H1 (cell line): ENCODE measurements at regions not wholly inside any gene's neighbourhood (a gene's known extent, or its start where the extent isn't known, plus 50 kb on each side); places are given as distances from the start of the nearest gene placed in this dataset.

Experiments used
- CTCF ChIA-PET: fragments of 300-600 bp; sonication (Branson Sonifier 250); formaldehyde crosslinking; loops from one replicate; lab custom pipeline; 2021; ENCODE audit not compliant: partially characterized antibody; lab: Charles Lee
- POLR2A ChIA-PET: fragments of 300-600 bp; sonication (Branson Sonifier 250); formaldehyde crosslinking; loops from one replicate; lab custom pipeline; 2021; ENCODE audit warnings: inconsistent platforms; ENCODE audit not compliant: partially characterized antibody; lab: Charles Lee
- DNase-seq, 2 experiments: peaks; one replicate each; pipeline versions ENCODE4 v3.0.0 to v3.0.0-alpha.2; 2010 to 2022; ENCODE audit warnings: low spot score in 2 of 2, low read depth in 1 of 2, mixed read lengths in 1 of 2
- FAIRE-seq: peaks from 2 replicates; lab custom pipeline; 2011; peaks lifted over from hg19 to GRCh38; lab: Jason Lieb, UNC
- H2AFZ ChIP-seq: 2 replicates; pipeline ENCODE4 v1.8.1; 2012; ENCODE audit warnings: low read length, inconsistent platforms
- H2AK5ac ChIP-seq: 2 replicates; pipeline ENCODE4 v1.6.1; 2013; ENCODE audit warnings: low read depth, low read length
- H2BK120ac ChIP-seq: replicated peaks from 2 replicates; pipeline ENCODE3; 2013; ENCODE audit warnings: low read depth, low read length, inconsistent platforms
- H2BK12ac ChIP-seq: 2 replicates; pipeline ENCODE4 v1.6.1; 2013; ENCODE audit warnings: low read depth, low read length
- H2BK15ac ChIP-seq: 2 replicates; pipeline ENCODE4 v1.6.1; 2013; ENCODE audit warnings: low read length
- H2BK20ac ChIP-seq: 2 replicates; pipeline ENCODE4 v1.6.1; 2013; ENCODE audit warnings: low read length
- H2BK5ac ChIP-seq: 2 replicates; pipeline ENCODE4 v1.6.1; 2013; ENCODE audit warnings: low read depth, low read length
- H3K14ac ChIP-seq: 2 replicates; pipeline ENCODE4 v1.6.1; 2013; ENCODE audit warnings: inconsistent platforms; ENCODE audit not compliant: insufficient read length
- H3K18ac ChIP-seq: 2 replicates; pipeline ENCODE4 v1.6.1; 2013; ENCODE audit warnings: low read length; ENCODE audit errors: extremely low read depth
- H3K23ac ChIP-seq: 2 replicates; pipeline ENCODE4 v1.6.1; 2013; ENCODE audit warnings: inconsistent platforms; ENCODE audit not compliant: insufficient read length
- H3K23me2 ChIP-seq: 2 replicates; pipeline ENCODE4 v1.6.1; 2013; ENCODE audit warnings: low read depth, low read length
- H3K27ac ChIP-seq: 2 replicates; pipeline ENCODE4 v1.6.1; 2011; ENCODE audit warnings: low read depth, low read length, inconsistent platforms
- H3K27me3 ChIP-seq, 4 experiments: replicated peaks in 1 of 4; 1 replicate in 1 of 4; 2 replicates in 3 of 4; pipeline versions ENCODE4 v1.6.1 to v1.8.1; 2011 to 2013; ENCODE audit warnings: low read length in 3 of 4, mild to moderate bottlenecking in 3 of 4, inconsistent platforms in 2 of 4, mixed read lengths in 2 of 4, moderate library complexity in 1 of 4; ENCODE audit not compliant: control insufficient read depth in 3 of 4, insufficient read depth in 3 of 4; ENCODE audit errors: extremely low read depth in 1 of 4
- H3K36me3 ChIP-seq, 4 experiments: 2 replicates each; pipeline versions ENCODE4 v1.6.1 to v1.8.1; 2011 to 2013; ENCODE audit warnings: mild to moderate bottlenecking in 4 of 4, low read length in 3 of 4, moderate library complexity in 2 of 4, control low read depth in 1 of 4, inconsistent platforms in 1 of 4; ENCODE audit not compliant: insufficient read depth in 4 of 4, control insufficient read depth in 2 of 4
- H3K4ac ChIP-seq: replicated peaks from 2 replicates; pipeline ENCODE3; 2013; ENCODE audit warnings: low read length, low read depth, mixed read lengths, inconsistent platforms; ENCODE audit not compliant: insufficient read length
- H3K4me1 ChIP-seq, 4 experiments: replicated peaks in 1 of 4; 1 replicate in 1 of 4; 2 replicates in 3 of 4; pipeline versions ENCODE4 v1.6.1 to v1.8.1; 2011 to 2013; ENCODE audit warnings: low read length in 3 of 4, inconsistent platforms in 2 of 4, mixed read lengths in 1 of 4; ENCODE audit not compliant: insufficient read depth in 4 of 4, control insufficient read depth in 3 of 4
- H3K4me2 ChIP-seq, 2 experiments: 2 replicates each; pipeline versions ENCODE4 v1.6.1 to v1.8.1; 2011 to 2013; ENCODE audit warnings: low read depth in 2 of 2, low read length in 2 of 2, control low read depth in 1 of 2, inconsistent platforms in 1 of 2, mild to moderate bottlenecking in 1 of 2; ENCODE audit not compliant: insufficient read depth in 1 of 2
- H3K4me3 ChIP-seq, 4 experiments: fragments of 200-600, 300-600 bp in 1 of 4; sonication (generic), shearing (Covaris generic), sonication (Bioruptor Twin) in 1 of 4; 2 replicates each; pipeline versions ENCODE4 v1.5.1 to v1.8.1; 2011 to 2016; ENCODE audit warnings: low read length in 4 of 4, low read depth in 3 of 4, control low read depth in 2 of 4, inconsistent platforms in 2 of 4, mild to moderate bottlenecking in 2 of 4, mixed read lengths in 1 of 4, moderate library complexity in 1 of 4; ENCODE audit not compliant: insufficient read depth in 2 of 4; ENCODE audit errors: extremely low read depth in 1 of 4
- H3K56ac ChIP-seq: replicated peaks from 2 replicates; pipeline ENCODE3; 2013; ENCODE audit warnings: low read depth, mild to moderate bottlenecking, mixed read lengths, low read length, inconsistent platforms; ENCODE audit not compliant: insufficient read length
- H3K79me1 ChIP-seq: 2 replicates; pipeline ENCODE4 v1.6.1; 2013; ENCODE audit warnings: low read depth, low read length, control low read depth
- H3K79me2 ChIP-seq, 2 experiments: 2 replicates each; pipeline versions ENCODE4 v1.6.1 to v1.8.1; 2012 to 2013; ENCODE audit warnings: low read length in 2 of 2, mild to moderate bottlenecking in 2 of 2, inconsistent platforms in 1 of 2; ENCODE audit not compliant: insufficient read depth in 2 of 2, control insufficient read depth in 1 of 2
- H3K9ac ChIP-seq, 4 experiments: replicated peaks in 1 of 4; 1 replicate in 1 of 4; 2 replicates in 3 of 4; pipeline versions ENCODE4 v1.6.1 to v1.8.1; 2011 to 2013; ENCODE audit warnings: low read depth in 3 of 4, low read length in 3 of 4, control low read depth in 2 of 4, mild to moderate bottlenecking in 2 of 4, moderate library complexity in 2 of 4, inconsistent platforms in 1 of 4; ENCODE audit errors: extremely low read depth in 1 of 4
- H3K9me3 ChIP-seq, 2 experiments: 2 replicates each; pipeline versions ENCODE4 v1.6.1 to v1.8.1; 2012 to 2013; ENCODE audit warnings: mild to moderate bottlenecking in 2 of 2, moderate library complexity in 2 of 2, control low read depth in 1 of 2, inconsistent platforms in 1 of 2, low read depth in 1 of 2, low read length in 1 of 2, mixed read lengths in 1 of 2; ENCODE audit not compliant: insufficient read depth in 2 of 2
- H4K20me1 ChIP-seq, 2 experiments: replicated peaks in 1 of 2; 2 replicates each; pipeline versions ENCODE3 to v1.8.1; 2011 to 2013; ENCODE audit warnings: inconsistent platforms in 2 of 2, low read length in 2 of 2, mild to moderate bottlenecking in 1 of 2; ENCODE audit not compliant: insufficient read depth in 2 of 2, control insufficient read depth in 1 of 2
- H4K5ac ChIP-seq: 2 replicates; pipeline ENCODE4 v1.6.1; 2013; ENCODE audit warnings: low read length, low read depth, mixed read lengths, inconsistent platforms; ENCODE audit not compliant: insufficient read length
- H4K8ac ChIP-seq: 2 replicates; pipeline ENCODE4 v1.8.0; 2013; ENCODE audit warnings: mild to moderate bottlenecking, moderate library complexity, low read length, inconsistent platforms; ENCODE audit not compliant: insufficient read depth; ENCODE audit errors: extremely low read depth
- H4K91ac ChIP-seq: replicated peaks from 2 replicates; pipeline ENCODE3; 2013; ENCODE audit warnings: low read length, mixed read lengths, inconsistent platforms; ENCODE audit not compliant: insufficient read length
- BRCA1 ChIP-seq: IDR thresholded peaks from 2 replicates; pipeline ENCODE4 v1.6.1; 2012; ENCODE audit warnings: low read depth, low read length, improper control_type of control experiment
- KDM1A ChIP-seq: fragments of 200-600, 300-600 bp; sonication (generic); IDR thresholded peaks from 2 replicates; pipeline ENCODE4 v1.7.1; 2016; ENCODE audit warnings: mild to moderate bottlenecking, low read length, borderline replicate concordance
- WGBS, 2 experiments: shearing (Covaris generic) in 1 of 2; methylation state at CpG; one replicate each; pipeline versions ENCODE4 v1.1.6 to v1.1.7; 2013 to 2015; ENCODE audit warnings: low lambda C conversion rate in 2 of 2, mixed read lengths in 2 of 2, inconsistent platforms in 1 of 2, low coverage in 1 of 2, missing lambda C conversion rate in 1 of 2; ENCODE audit not compliant: insufficient replicate concordance in 2 of 2, insufficient coverage in 1 of 2, insufficient read length in 1 of 2; ENCODE audit errors: extremely low coverage in 1 of 2, missing lambda C conversion rate in 1 of 2; 5-methylcytosine and 5-hydroxymethylcytosine counted together

DNA sequence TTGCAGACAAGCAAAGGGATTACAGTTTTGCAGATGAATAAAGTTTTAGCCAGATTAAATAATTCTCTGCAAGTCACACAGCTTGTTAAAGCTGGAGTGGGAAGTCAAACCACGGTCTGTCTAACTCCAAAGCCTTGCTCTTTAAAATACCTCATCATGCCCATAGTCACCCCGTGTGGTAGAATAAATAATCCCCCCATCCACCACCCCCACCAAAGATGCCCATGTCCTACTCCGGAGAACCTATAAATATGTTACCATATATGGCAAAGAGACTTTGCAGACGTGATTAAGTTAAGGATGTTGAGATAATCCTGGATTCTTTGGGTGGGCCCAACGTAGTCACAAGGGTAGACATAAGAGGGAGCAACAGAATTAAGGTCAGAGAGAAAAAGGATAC lies 118.7 kb downstream of the BEND2 start:
- no peak overlapping the region for H2BK20ac ChIP-seq
- H3K27me3 ChIP-seq, result no peaks in the 10 kb centered on the region
- no peak overlapping the region for H3K9ac ChIP-seq
- no peak overlapping the region for H3K4ac ChIP-seq
- H3K4me2 ChIP-seq, result no peak overlapping the region
- H2AFZ ChIP-seq, result no peak overlapping the region
- no peak overlapping the region for H2BK120ac ChIP-seq
- no peak overlapping the region for H3K27ac ChIP-seq
- no peak for FAIRE-seq
- no peak overlapping the region for H3K14ac ChIP-seq
- DNase-seq, result no peak
- no peaks in the 10 kb centered on the region for H3K23me2 ChIP-seq
- H4K20me1 ChIP-seq, result no peaks in the 10 kb centered on the region
- ChIA-PET CTCF (no interaction called here), POLR2A (interaction anchor here (1.0 kb wide), 1 partner anchor 64 kb away, joined by 3 read pairs; no protein-coding TSS in a partner anchor)
- no peak overlapping the region for H4K8ac ChIP-seq
- no peak overlapping the region for H2BK15ac ChIP-seq
- no peaks in the 10 kb centered on the region for H3K9me3 ChIP-seq
- H2BK5ac ChIP-seq, result no peak overlapping the region
- no peaks in the 10 kb centered on the region for H3K36me3 ChIP-seq
- peaks cover 0 to 10% (median under 1%) of the 10 kb centered on the region in 4 experiments; a peak in 3 of 7 replicates for H3K4me1 ChIP-seq
- H3K4me3 ChIP-seq, result no peak overlapping the region
- H3K23ac ChIP-seq, result no peak overlapping the region
- peaks cover 0 to 2% of the 10 kb centered on the region in 2 experiments; a peak in 1 of 4 replicates for H3K79me2 ChIP-seq
- H3K18ac ChIP-seq, result no peak overlapping the region
- H2BK12ac ChIP-seq, result no peak overlapping the region
- 87% methylated on average over 4 of the region's 5 CpGs; no CpG with 5 or more reads in 1 of the 2 experiments for WGBS, 2 experiments
- no peaks in the 10 kb centered on the region for H3K79me1 ChIP-seq
- H4K5ac ChIP-seq, result no peak overlapping the region
- no peak overlapping the region for H2AK5ac ChIP-seq
- H3K56ac ChIP-seq, result no peak overlapping the region
- H4K91ac ChIP-seq, result no peak overlapping the region
- TF ChIP-seq KDM1A, result no peak
- TF ChIP-seq BRCA1, result no peak
